ENCODE measurements at regions not wholly inside any gene's neighbourhood (a gene's known extent, or its start where the extent isn't known, plus 50 kb on each side); places are given as distances from the start of the nearest gene placed in this dataset.
"Not testable (repeated sequence)": the region's sequence is repeated elsewhere in the genome, so short reads cannot be mapped to it uniquely, and the experiment has no call there.

DNA sequence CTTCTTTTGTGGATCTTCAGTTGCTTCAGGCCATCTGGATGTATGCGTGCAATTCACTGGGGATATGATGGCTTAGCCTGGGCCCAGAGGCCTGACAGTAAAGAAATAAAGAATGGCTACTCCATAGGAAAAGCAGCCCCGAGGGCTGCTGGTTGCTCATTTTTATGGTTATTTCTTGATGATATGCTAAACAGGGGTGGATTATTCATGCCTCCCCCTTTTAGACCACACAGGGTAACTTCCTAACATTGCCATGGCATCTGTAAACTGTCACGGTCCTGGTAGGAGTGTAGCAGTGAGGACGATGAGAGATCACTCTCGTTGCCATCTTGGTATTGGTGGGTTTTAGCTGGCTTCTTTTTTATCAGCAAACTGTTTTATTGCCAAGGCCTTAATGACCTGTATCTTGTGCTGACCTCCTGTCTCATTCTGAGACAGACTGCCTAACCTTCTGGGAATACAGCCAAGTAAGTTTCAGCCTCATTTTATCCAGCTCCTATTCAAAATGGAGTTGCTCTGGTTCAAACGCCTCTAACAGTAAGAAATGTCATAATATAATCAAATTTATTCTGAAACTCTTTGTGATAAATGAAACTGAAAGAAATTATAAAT lies 60.5 kb downstream of the DSEL start:
- peaks cover 5% of the 10 kb centered on the region for H3K9me3 Mint-ChIP-seq
- TF ChIP-seq, protein P1, sequence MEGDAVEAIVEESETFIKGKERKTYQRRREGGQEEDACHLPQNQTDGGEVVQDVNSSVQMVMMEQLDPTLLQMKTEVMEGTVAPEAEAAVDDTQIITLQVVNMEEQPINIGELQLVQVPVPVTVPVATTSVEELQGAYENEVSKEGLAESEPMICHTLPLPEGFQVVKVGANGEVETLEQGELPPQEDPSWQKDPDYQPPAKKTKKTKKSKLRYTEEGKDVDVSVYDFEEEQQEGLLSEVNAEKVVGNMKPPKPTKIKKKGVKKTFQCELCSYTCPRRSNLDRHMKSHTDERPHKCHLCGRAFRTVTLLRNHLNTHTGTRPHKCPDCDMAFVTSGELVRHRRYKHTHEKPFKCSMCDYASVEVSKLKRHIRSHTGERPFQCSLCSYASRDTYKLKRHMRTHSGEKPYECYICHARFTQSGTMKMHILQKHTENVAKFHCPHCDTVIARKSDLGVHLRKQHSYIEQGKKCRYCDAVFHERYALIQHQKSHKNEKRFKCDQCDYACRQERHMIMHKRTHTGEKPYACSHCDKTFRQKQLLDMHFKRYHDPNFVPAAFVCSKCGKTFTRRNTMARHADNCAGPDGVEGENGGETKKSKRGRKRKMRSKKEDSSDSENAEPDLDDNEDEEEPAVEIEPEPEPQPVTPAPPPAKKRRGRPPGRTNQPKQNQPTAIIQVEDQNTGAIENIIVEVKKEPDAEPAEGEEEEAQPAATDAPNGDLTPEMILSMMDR (IDR thresholded peaks at IDR 0.05; ENCODE audit: unreplicated experiment in 3 of 3): no peak
- no peaks in the 10 kb centered on the region for H3K36me3 Mint-ChIP-seq (ENCODE audit: low read depth)
- H3K27me3 Mint-ChIP-seq (ENCODE audit: low read depth): no peaks in the 10 kb centered on the region
- no peak overlapping the region for H3K4me3 Mint-ChIP-seq
- H3K27ac Mint-ChIP-seq: no peak overlapping the region
- H3K4me1 Mint-ChIP-seq: no peaks in the 10 kb centered on the region

DNA sequence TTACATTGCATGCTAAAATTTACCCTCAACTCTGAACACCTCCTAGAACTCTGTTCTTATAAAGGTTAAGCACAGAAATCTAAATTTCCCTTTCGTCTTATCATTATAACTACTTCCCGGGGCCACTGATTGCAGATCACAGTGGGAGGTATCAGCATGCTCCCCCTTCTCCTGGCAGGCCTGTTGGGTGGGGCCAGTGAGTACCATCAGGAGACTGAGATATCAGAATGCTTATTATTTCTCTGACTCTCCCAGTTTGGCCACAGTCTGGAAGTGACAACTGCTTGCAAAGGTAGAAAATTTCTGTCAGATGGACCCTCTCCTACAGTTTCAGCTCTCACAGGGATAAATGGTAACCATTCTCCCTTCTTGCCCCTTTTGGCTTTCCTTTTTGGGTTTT lies 62.6 kb downstream of the DSEL start:
- no peaks in the 10 kb centered on the region for H3K27me3 Mint-ChIP-seq (ENCODE audit: low read depth)
- peaks cover 17% of the 10 kb centered on the region for H3K9me3 Mint-ChIP-seq
- TF ChIP-seq, protein P1 (IDR thresholded peaks at IDR 0.05; ENCODE audit: unreplicated experiment in 3 of 3): no peak
- H3K4me1 Mint-ChIP-seq: no peaks in the 10 kb centered on the region
- no peak overlapping the region for H3K27ac Mint-ChIP-seq
- no peak overlapping the region for H3K4me3 Mint-ChIP-seq
- H3K36me3 Mint-ChIP-seq (ENCODE audit: low read depth): no peaks in the 10 kb centered on the region

DNA sequence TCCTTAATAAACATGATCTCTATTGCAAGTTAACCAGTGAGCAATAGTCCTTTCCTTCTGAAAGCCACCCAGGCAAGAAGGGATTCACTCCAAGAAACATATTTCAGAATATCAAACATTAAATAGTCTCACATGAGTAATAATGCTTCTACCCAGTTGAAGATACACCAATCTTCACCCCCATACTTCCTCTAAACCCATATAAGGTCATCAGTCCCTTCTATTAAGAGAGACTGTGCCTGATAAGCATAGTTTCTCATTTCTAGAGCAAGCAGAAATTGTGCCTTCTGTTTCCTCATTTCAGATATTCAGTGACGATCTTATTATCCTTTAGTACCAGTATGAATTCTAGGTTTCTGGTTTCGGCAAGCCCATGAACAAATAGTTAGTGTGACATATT lies 64.6 kb downstream of the DSEL start:
- no peak overlapping the region for H3K27ac Mint-ChIP-seq
- H3K9me3 Mint-ChIP-seq: peaks cover 20% of the 10 kb centered on the region
- H3K4me1 Mint-ChIP-seq: no peaks in the 10 kb centered on the region
- H3K27me3 Mint-ChIP-seq (ENCODE audit: low read depth): no peaks in the 10 kb centered on the region
- TF ChIP-seq, protein P1 (IDR thresholded peaks at IDR 0.05; ENCODE audit: unreplicated experiment in 3 of 3): no peak
- no peak overlapping the region for H3K4me3 Mint-ChIP-seq
- H3K36me3 Mint-ChIP-seq (ENCODE audit: low read depth): no peaks in the 10 kb centered on the region

DNA sequence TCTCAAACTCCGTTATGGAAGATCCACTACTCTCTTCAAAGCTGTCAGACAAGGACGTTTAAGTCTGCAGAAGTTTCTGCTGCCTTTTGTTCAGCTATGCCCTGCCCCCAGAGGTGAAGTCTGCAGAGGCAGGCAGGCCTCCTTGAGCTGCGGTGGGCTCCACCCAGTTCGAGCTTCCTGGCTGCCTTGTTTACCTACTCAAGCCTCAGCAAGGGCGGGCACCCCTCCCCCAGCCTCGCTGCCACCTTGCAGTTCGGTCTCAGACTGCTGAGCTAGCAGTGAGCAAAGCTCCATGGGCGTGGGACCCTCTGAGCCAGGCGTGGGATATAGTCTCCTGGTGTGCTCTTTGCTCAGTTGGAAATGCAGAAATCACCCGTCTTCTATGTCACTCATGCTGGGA lies 65.4 kb downstream of the DSEL start:
- H3K9me3 Mint-ChIP-seq: peaks cover 20% of the 10 kb centered on the region
- H3K4me1 Mint-ChIP-seq; H3K4me3 Mint-ChIP-seq; H3K27me3 Mint-ChIP-seq (ENCODE audit: low read depth); H3K36me3 Mint-ChIP-seq (ENCODE audit: low read depth); H3K27ac Mint-ChIP-seq: not testable (repeated sequence)

DNA sequence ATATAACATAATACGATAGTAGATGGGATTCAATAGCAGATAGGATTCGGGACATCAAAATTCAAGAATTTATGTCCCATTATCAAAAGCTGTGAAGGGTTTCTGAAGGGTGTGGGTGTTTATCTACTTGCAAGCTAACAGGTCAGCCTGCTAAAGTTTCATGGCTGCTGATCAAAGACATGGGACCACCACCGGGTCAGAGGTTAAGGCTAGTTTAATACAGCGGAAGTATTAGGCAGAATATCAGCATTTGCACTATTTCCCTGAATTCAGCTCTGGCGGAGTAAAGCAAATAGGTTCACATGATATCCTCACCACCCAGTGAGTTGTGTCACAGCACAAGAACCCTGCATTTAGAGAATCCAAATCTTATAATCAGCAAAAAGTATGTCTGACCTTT lies 82.5 kb downstream of the DSEL start:
- Mint-ChIP-seq H3K4me1 (no peaks in the 10 kb centered on the region), H3K9me3 (peaks cover 9% of the 10 kb centered on the region), H3K36me3 (ENCODE audit: low read depth) (no peaks in the 10 kb centered on the region), H3K27me3 (ENCODE audit: low read depth) (no peaks in the 10 kb centered on the region), H3K27ac (no peak overlapping the region), H3K4me3 (no peak overlapping the region)
- TF ChIP-seq, protein P1 (IDR thresholded peaks at IDR 0.05; ENCODE audit: unreplicated experiment in 3 of 3): no peak

DNA sequence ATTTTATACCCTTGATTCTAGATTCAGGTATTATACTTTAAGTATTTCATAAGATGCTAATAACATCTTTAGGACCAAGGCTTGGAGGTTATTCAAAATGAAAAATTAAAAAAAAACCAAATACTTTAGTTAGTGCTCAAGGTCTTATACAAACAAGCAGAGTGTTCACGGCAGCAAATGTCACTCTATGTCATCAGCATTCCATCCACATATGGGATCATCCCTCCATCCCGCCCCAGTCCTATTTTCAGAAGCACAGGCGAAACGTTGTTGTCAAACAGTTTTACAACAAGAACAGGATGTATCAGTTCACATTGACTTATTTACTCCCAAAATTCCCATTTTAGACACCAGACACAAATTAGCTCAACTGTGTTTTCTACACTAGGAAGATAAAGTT lies 83.7 kb downstream of the DSEL start:
- Mint-ChIP-seq H3K27me3 (ENCODE audit: low read depth) (no peaks in the 10 kb centered on the region), H3K9me3 (peaks cover 9% of the 10 kb centered on the region), H3K27ac (no peak overlapping the region), H3K4me1 (no peaks in the 10 kb centered on the region), H3K4me3 (no peak overlapping the region), H3K36me3 (ENCODE audit: low read depth) (no peaks in the 10 kb centered on the region)
- TF ChIP-seq, protein P1 (IDR thresholded peaks at IDR 0.05; ENCODE audit: unreplicated experiment in 3 of 3): no peak
